H9 (cell line): ENCODE measurements at regions not wholly inside any gene's neighbourhood (a gene's known extent, or its start where the extent isn't known, plus 50 kb on each side); places are given as distances from the start of the nearest gene placed in this dataset.

Experiments
- DNase-seq: peaks from one replicate; pipeline ENCODE4 v3.0.0-alpha.2; 2017
- H2AFZ ChIP-seq: one replicate; pipeline ENCODE4 v1.6.1; 2013; ENCODE audit warnings: mild to moderate bottlenecking, low read length, control low read depth, moderate library complexity
- H2AK5ac ChIP-seq: 2 replicates; pipeline ENCODE4 v1.6.1; 2013; ENCODE audit warnings: low read length, control low read depth, mixed read lengths; ENCODE audit not compliant: insufficient read length
- H2BK120ac ChIP-seq: one replicate; pipeline ENCODE4 v1.6.1; 2013; ENCODE audit warnings: low read depth, mild to moderate bottlenecking, low read length, control low read depth, inconsistent platforms; ENCODE audit not compliant: poor library complexity, severe bottlenecking
- H2BK12ac ChIP-seq: 2 replicates; pipeline ENCODE4 v1.6.1; 2013; ENCODE audit warnings: low read length, control low read depth, mixed read lengths, low read depth; ENCODE audit not compliant: insufficient read length
- H2BK15ac ChIP-seq: 2 replicates; pipeline ENCODE4 v1.6.1; 2013; ENCODE audit warnings: low read depth, low read length, control low read depth
- H2BK20ac ChIP-seq: one replicate; pipeline ENCODE4 v1.6.1; 2013; ENCODE audit warnings: low read depth, mild to moderate bottlenecking, low read length, control low read depth, inconsistent platforms; ENCODE audit not compliant: poor library complexity, severe bottlenecking
- H2BK5ac ChIP-seq: 2 replicates; pipeline ENCODE4 v1.6.1; 2013; ENCODE audit warnings: low read length, control low read depth, mixed read lengths; ENCODE audit not compliant: insufficient read length
- H3K14ac ChIP-seq: 2 replicates; pipeline ENCODE4 v1.6.1; 2013; ENCODE audit warnings: low read length, control low read depth; ENCODE audit not compliant: insufficient read depth
- H3K18ac ChIP-seq: 2 replicates; pipeline ENCODE4 v1.6.1; 2013; ENCODE audit warnings: low read depth, mild to moderate bottlenecking, mixed read lengths, low read length, control low read depth; ENCODE audit not compliant: insufficient read length
- H3K23ac ChIP-seq: 2 replicates; pipeline ENCODE4 v1.6.1; 2013; ENCODE audit warnings: low read length, control low read depth, mixed read lengths, low read depth; ENCODE audit not compliant: insufficient read length
- H3K23me2 ChIP-seq: 2 replicates; pipeline ENCODE4 v1.6.1; 2013; ENCODE audit warnings: low read depth, mild to moderate bottlenecking, mixed read lengths, low read length, control low read depth; ENCODE audit not compliant: insufficient read length, poor library complexity, severe bottlenecking
- H3K27ac ChIP-seq: 2 replicates; pipeline ENCODE4 v1.5.1; 2013; ENCODE audit warnings: low read length, control low read depth, mixed read lengths, low read depth; ENCODE audit not compliant: insufficient read length
- H3K27me3 ChIP-seq: 2 replicates; pipeline ENCODE4 v1.6.1; 2013; ENCODE audit warnings: low read length, control low read depth, inconsistent platforms; ENCODE audit not compliant: insufficient read depth
- H3K4ac ChIP-seq: 2 replicates; pipeline ENCODE4 v1.6.1; 2013; ENCODE audit warnings: low read depth, mild to moderate bottlenecking, control low read depth, inconsistent platforms, low read length, moderate library complexity
- H3K4me1 ChIP-seq: 2 replicates; pipeline ENCODE4 v1.6.1; 2013; ENCODE audit warnings: low read length, control low read depth, inconsistent platforms; ENCODE audit not compliant: insufficient read depth
- H3K4me2 ChIP-seq: 2 replicates; pipeline ENCODE4 v1.6.1; 2013; ENCODE audit warnings: low read length, control low read depth, mixed read lengths; ENCODE audit not compliant: insufficient read length, insufficient read depth
- H3K56ac ChIP-seq: 2 replicates; pipeline ENCODE4 v1.6.1; 2013; ENCODE audit warnings: low read depth, mild to moderate bottlenecking, mixed read lengths, low read length, control low read depth; ENCODE audit not compliant: insufficient read length
- H3K79me1 ChIP-seq: 2 replicates; pipeline ENCODE4 v1.6.1; 2013; ENCODE audit warnings: low read depth, mild to moderate bottlenecking, moderate library complexity, low read length, control low read depth, inconsistent platforms; ENCODE audit not compliant: insufficient read depth, poor library complexity, severe bottlenecking
- H3K79me2 ChIP-seq: 2 replicates; pipeline ENCODE4 v1.6.1; 2013; ENCODE audit warnings: low read length, control low read depth, inconsistent platforms; ENCODE audit not compliant: insufficient read depth
- H3K9ac ChIP-seq: 2 replicates; pipeline ENCODE4 v1.6.1; 2013; ENCODE audit warnings: low read length, control low read depth, mixed read lengths; ENCODE audit not compliant: insufficient read length; ENCODE audit errors: extremely low read depth
- H3K9me3 ChIP-seq: one replicate; pipeline ENCODE4 v1.6.1; 2013; ENCODE audit warnings: low read depth, low read length, inconsistent platforms; ENCODE audit not compliant: control insufficient read depth
- H3T11ph ChIP-seq: one replicate; pipeline ENCODE4 v1.6.1; 2013; ENCODE audit warnings: mild to moderate bottlenecking, low read length, control low read depth, inconsistent platforms
- H4K20me1 ChIP-seq: one replicate; pipeline ENCODE4 v1.6.1; 2013; ENCODE audit not compliant: control insufficient read depth, insufficient read length, insufficient read depth
- H4K5ac ChIP-seq: 2 replicates; pipeline ENCODE4 v1.6.1; 2013; ENCODE audit warnings: low read depth, mild to moderate bottlenecking, mixed read lengths, low read length, control low read depth; ENCODE audit not compliant: insufficient read length
- H4K8ac ChIP-seq: replicated peaks from 2 replicates; pipeline ENCODE4 v1.6.1; 2013; ENCODE audit warnings: low read length, control low read depth, mixed read lengths, low read depth; ENCODE audit not compliant: insufficient read length
- H4K91ac ChIP-seq: 2 replicates; pipeline ENCODE4 v1.6.1; 2013; ENCODE audit warnings: low read depth, mild to moderate bottlenecking, moderate library complexity, mixed read lengths, low read length, control low read depth; ENCODE audit not compliant: insufficient read length
- H3K27ac Mint-ChIP-seq, 3 experiments: 2 replicates in 2 of 3; 3 replicates in 1 of 3; pipeline ENCODE4 v1.8.0; 2020 to 2021; ENCODE audit warnings: mixed read lengths in 3 of 3, mild to moderate bottlenecking in 1 of 3, moderate library complexity in 1 of 3
- H3K27me3 Mint-ChIP-seq: 2 replicates; pipeline ENCODE4 v1.8.0; 2021; ENCODE audit warnings: low read depth, mild to moderate bottlenecking, moderate library complexity, mixed read lengths
- H3K36me3 Mint-ChIP-seq, 3 experiments: 2 replicates in 2 of 3; 3 replicates in 1 of 3; pipeline ENCODE4 v1.8.0; 2020 to 2021; ENCODE audit warnings: low read depth in 3 of 3, mixed read lengths in 3 of 3; ENCODE audit not compliant: insufficient read depth in 1 of 3
- H3K4me1 Mint-ChIP-seq, 2 experiments: 2 replicates each; pipeline ENCODE4 v1.8.0; 2020; ENCODE audit warnings: mixed read lengths in 2 of 2
- H3K4me3 Mint-ChIP-seq, 2 experiments: 2 replicates in 1 of 2; 3 replicates in 1 of 2; pipeline ENCODE4 v1.8.0; 2020 to 2021; ENCODE audit warnings: mild to moderate bottlenecking in 2 of 2, mixed read lengths in 2 of 2, moderate library complexity in 1 of 2
- H3K9me3 Mint-ChIP-seq, 2 experiments: 2 replicates in 1 of 2; 3 replicates in 1 of 2; pipeline ENCODE4 v1.8.0; 2020; ENCODE audit warnings: mild to moderate bottlenecking in 2 of 2, mixed read lengths in 2 of 2, moderate library complexity in 1 of 2
- TF ChIP-seq, protein P1 (sequence below): fragments of 200-600 bp; sonication (generic); conservative IDR thresholded peaks from 3 replicates; pipeline ENCODE4 v1.8.0; 2021; ENCODE audit warnings: antibody characterized with exemption, mild to moderate bottlenecking

GRCh38 chr4:170872794-170873193 lies 783.0 kb upstream of the AADAT start:
- no peak overlapping the region for H3K56ac ChIP-seq
- no peak overlapping the region for H2BK5ac ChIP-seq
- H3K4me3 Mint-ChIP-seq, result no peak overlapping the region
- no peaks in the 10 kb centered on the region for H3K23me2 ChIP-seq
- no peaks in the 10 kb centered on the region for H3K27me3 Mint-ChIP-seq
- H3K27me3 ChIP-seq, result no peaks in the 10 kb centered on the region
- no peak overlapping the region for H3T11ph ChIP-seq
- no peak overlapping the region for H3K23ac ChIP-seq
- H3K9ac ChIP-seq, result no peak overlapping the region
- no peaks in the 10 kb centered on the region for H3K9me3 Mint-ChIP-seq
- no peak overlapping the region for H3K27ac ChIP-seq
- no peak overlapping the region for H4K8ac ChIP-seq
- no peak overlapping the region for H2AFZ ChIP-seq
- H4K20me1 ChIP-seq, result no peaks in the 10 kb centered on the region
- H3K36me3 Mint-ChIP-seq, result no peaks in the 10 kb centered on the region
- no peaks in the 10 kb centered on the region for H3K79me2 ChIP-seq
- H3K18ac ChIP-seq, result no peak overlapping the region
- H4K5ac ChIP-seq, result no peak overlapping the region
- no peaks in the 10 kb centered on the region; the same call in 1 of the 2 replicates for H3K4me1 ChIP-seq
- no peak overlapping the region for H2BK15ac ChIP-seq
- H3K4me1 Mint-ChIP-seq, result no peaks in the 10 kb centered on the region
- H2BK120ac ChIP-seq, result no peak overlapping the region
- no peak for DNase-seq
- H3K14ac ChIP-seq, result no peak overlapping the region
- no peak overlapping the region for H2BK12ac ChIP-seq
- H3K4me2 ChIP-seq, result no peak overlapping the region
- no peaks in the 10 kb centered on the region for H3K9me3 ChIP-seq
- no peak overlapping the region for H4K91ac ChIP-seq
- H3K79me1 ChIP-seq, result no peaks in the 10 kb centered on the region
- no peak overlapping the region for H2AK5ac ChIP-seq
- H3K4ac ChIP-seq, result no peak overlapping the region
- H3K27ac Mint-ChIP-seq, result no peak overlapping the region
- TF ChIP-seq, protein P1, sequence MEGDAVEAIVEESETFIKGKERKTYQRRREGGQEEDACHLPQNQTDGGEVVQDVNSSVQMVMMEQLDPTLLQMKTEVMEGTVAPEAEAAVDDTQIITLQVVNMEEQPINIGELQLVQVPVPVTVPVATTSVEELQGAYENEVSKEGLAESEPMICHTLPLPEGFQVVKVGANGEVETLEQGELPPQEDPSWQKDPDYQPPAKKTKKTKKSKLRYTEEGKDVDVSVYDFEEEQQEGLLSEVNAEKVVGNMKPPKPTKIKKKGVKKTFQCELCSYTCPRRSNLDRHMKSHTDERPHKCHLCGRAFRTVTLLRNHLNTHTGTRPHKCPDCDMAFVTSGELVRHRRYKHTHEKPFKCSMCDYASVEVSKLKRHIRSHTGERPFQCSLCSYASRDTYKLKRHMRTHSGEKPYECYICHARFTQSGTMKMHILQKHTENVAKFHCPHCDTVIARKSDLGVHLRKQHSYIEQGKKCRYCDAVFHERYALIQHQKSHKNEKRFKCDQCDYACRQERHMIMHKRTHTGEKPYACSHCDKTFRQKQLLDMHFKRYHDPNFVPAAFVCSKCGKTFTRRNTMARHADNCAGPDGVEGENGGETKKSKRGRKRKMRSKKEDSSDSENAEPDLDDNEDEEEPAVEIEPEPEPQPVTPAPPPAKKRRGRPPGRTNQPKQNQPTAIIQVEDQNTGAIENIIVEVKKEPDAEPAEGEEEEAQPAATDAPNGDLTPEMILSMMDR, result no peak
- no peak overlapping the region for H2BK20ac ChIP-seq
